Chondrocyte (in vitro differentiated cells): ENCODE measurements at regions not wholly inside any gene's neighbourhood (a gene's known extent, or its start where the extent isn't known, plus 50 kb on each side); places are given as distances from the start of the nearest gene placed in this dataset.
A peak's percentile ranks its signal among the peaks of the same experiment; 100 is the strongest.
"Not testable (repeated sequence)": the region's sequence is repeated elsewhere in the genome, so short reads cannot be mapped to it uniquely, and the experiment has no call there.

Experiments
- DNase-seq: peaks from one replicate; pipeline ENCODE4 v3.0.0; 2021; ENCODE audit warnings: mixed read lengths, low spot score
- H3K27ac Mint-ChIP-seq: one replicate; pipeline ENCODE4 v1.8.0; 2021; ENCODE audit warnings: mild to moderate bottlenecking, moderate library complexity, mixed read lengths; ENCODE audit not compliant: unreplicated experiment
- H3K27me3 Mint-ChIP-seq: 2 replicates; pipeline ENCODE4 v1.8.0; 2021; ENCODE audit warnings: low read depth, mixed read lengths
- H3K36me3 Mint-ChIP-seq: 2 replicates; pipeline ENCODE4 v1.8.0; 2021; ENCODE audit warnings: low read depth, mixed read lengths
- H3K4me1 Mint-ChIP-seq: 2 replicates; pipeline ENCODE4 v1.8.0; 2021; ENCODE audit warnings: low read depth, mild to moderate bottlenecking, mixed read lengths
- H3K4me3 Mint-ChIP-seq: one replicate; pipeline ENCODE4 v1.8.0; 2021; ENCODE audit warnings: mild to moderate bottlenecking, moderate library complexity, mixed read lengths; ENCODE audit not compliant: unreplicated experiment
- H3K9me3 Mint-ChIP-seq: 2 replicates; pipeline ENCODE4 v1.8.0; 2021; ENCODE audit warnings: low read depth, mixed read lengths
- TF ChIP-seq, protein P1 (sequence below): fragments of 200-600 bp; sonication (generic); IDR thresholded peaks from 2 replicates; pipeline ENCODE4 v1.5.0; 2021; ENCODE audit warnings: antibody characterized with exemption, mild to moderate bottlenecking, moderate library complexity

DNA sequence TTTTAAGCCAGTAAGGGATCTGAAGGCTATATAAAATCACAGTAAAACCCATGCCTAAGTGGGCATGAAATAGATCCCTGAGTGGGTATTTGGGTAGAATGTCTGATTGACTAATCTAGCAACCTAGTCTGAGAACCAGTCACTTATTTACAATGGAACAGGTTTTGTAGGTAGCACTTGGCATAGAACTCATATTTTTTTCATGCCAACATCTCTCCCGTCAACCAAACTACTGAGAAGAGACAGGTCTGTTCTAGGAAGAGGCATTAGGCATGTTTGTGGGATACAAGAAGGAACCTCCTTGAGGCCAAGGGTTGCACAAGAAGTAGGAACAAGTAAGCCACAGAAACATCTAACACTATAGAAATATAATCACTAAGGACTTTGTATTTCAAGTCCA, 840.4 kb upstream of the TENM4 start:
- Mint-ChIP-seq H3K4me3 (no peak overlapping the region), H3K36me3 (no peaks in the 10 kb centered on the region), H3K9me3 (no peaks in the 10 kb centered on the region), H3K4me1 (peaks cover 7% of the 10 kb centered on the region), H3K27me3 (peaks cover 11% of the 10 kb centered on the region), H3K27ac (no peak overlapping the region)
- TF ChIP-seq, protein P1, sequence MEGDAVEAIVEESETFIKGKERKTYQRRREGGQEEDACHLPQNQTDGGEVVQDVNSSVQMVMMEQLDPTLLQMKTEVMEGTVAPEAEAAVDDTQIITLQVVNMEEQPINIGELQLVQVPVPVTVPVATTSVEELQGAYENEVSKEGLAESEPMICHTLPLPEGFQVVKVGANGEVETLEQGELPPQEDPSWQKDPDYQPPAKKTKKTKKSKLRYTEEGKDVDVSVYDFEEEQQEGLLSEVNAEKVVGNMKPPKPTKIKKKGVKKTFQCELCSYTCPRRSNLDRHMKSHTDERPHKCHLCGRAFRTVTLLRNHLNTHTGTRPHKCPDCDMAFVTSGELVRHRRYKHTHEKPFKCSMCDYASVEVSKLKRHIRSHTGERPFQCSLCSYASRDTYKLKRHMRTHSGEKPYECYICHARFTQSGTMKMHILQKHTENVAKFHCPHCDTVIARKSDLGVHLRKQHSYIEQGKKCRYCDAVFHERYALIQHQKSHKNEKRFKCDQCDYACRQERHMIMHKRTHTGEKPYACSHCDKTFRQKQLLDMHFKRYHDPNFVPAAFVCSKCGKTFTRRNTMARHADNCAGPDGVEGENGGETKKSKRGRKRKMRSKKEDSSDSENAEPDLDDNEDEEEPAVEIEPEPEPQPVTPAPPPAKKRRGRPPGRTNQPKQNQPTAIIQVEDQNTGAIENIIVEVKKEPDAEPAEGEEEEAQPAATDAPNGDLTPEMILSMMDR: no peak
- DNase-seq: no peak

GRCh38 chr11:80280737-80281136, 839.9 kb upstream of the TENM4 start:
- Mint-ChIP-seq H3K9me3 (no peaks in the 10 kb centered on the region), H3K27ac (no peak overlapping the region), H3K36me3 (no peaks in the 10 kb centered on the region), H3K4me1 (peaks cover 7% of the 10 kb centered on the region), H3K27me3 (peaks cover 15% of the 10 kb centered on the region), H3K4me3 (no peak overlapping the region)
- no peak for DNase-seq
- TF ChIP-seq, protein P1: no peak

GRCh38 chr11:80261776-80262175, 820.9 kb upstream of the TENM4 start:
- TF ChIP-seq, protein P1: no peak

GRCh38 chr11:80257319-80258015, 816.6 kb upstream of the TENM4 start:
- H3K27ac Mint-ChIP-seq, H3K27me3 Mint-ChIP-seq, H3K36me3 Mint-ChIP-seq, H3K4me3 Mint-ChIP-seq, H3K4me1 Mint-ChIP-seq, H3K9me3 Mint-ChIP-seq: not testable (repeated sequence)
- DNase-seq: peak; percentile 90

More at GRCh38 chr11:80261776-80262175, 820.9 kb upstream of the TENM4 start:
- Mint-ChIP-seq H3K36me3 (no peaks in the 10 kb centered on the region), H3K27me3 (peaks cover 2% of the 10 kb centered on the region), H3K27ac (no peak overlapping the region), H3K4me1 (no peaks in the 10 kb centered on the region), H3K9me3 (no peaks in the 10 kb centered on the region), H3K4me3 (no peak overlapping the region)
- no peak for DNase-seq

GRCh38 chr11:80255021-80255420, 814.2 kb upstream of the TENM4 start:
- Mint-ChIP-seq H3K4me3 (no peak overlapping the region), H3K9me3 (no peaks in the 10 kb centered on the region), H3K36me3 (no peaks in the 10 kb centered on the region), H3K4me1 (no peaks in the 10 kb centered on the region), H3K27me3 (no peaks in the 10 kb centered on the region), H3K27ac (no peak overlapping the region)
- DNase-seq: no peak
- TF ChIP-seq, protein P1: no peak

DNA sequence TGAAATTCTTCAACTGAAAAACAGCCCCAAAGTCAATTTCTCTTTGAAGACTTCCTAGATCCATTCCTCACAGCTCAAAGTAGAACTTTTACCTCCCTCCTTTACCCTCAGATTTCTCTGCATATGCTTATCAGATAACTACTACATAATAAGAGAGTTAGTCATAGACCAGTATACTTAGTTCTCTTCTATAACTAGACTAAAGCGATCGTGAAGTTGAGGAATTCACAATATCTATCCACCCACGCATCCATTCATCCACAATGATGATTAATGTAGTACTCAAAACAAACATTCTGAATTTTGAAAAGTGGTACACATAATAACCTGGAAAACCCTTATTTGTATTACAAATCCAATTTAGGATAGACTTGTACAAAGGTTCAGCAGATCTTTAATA, 800.9 kb upstream of the TENM4 start:
- peaks cover 2% of the 10 kb centered on the region for H3K27me3 Mint-ChIP-seq
- DNase-seq: no peak
- H3K4me3 Mint-ChIP-seq: no peak overlapping the region
- H3K36me3 Mint-ChIP-seq: no peaks in the 10 kb centered on the region
- no peaks in the 10 kb centered on the region for H3K4me1 Mint-ChIP-seq
- TF ChIP-seq, protein P1: no peak
- H3K27ac Mint-ChIP-seq: no peak overlapping the region
- peaks cover 8% of the 10 kb centered on the region for H3K9me3 Mint-ChIP-seq
